Loucy (cell line): ENCODE measurements at regions not wholly inside any gene's neighbourhood (a gene's known extent, or its start where the extent isn't known, plus 50 kb on each side); places are given as distances from the start of the nearest gene placed in this dataset.

Experiments
- H2AFZ ChIP-seq: fragments of 200-600 bp; sonication (generic); 2 replicates; pipeline ENCODE4 v1.6.0; 2016; ENCODE audit warnings: antibody characterized with exemption, mild to moderate bottlenecking, low read length, moderate library complexity
- H3F3A ChIP-seq: fragments of 200-600 bp; 2 replicates; pipeline ENCODE4 v1.6.0; 2016; ENCODE audit warnings: antibody characterized with exemption, low read depth, mild to moderate bottlenecking
- H3K27me3 ChIP-seq: fragments of 200-600 bp; sonication (generic); 2 replicates; pipeline ENCODE4 v1.6.1; 2014; ENCODE audit warnings: low read length, mild to moderate bottlenecking; ENCODE audit not compliant: insufficient read depth, poor library complexity, severe bottlenecking
- H3K36me3 ChIP-seq: fragments of 200-600 bp; sonication (generic); 2 replicates; pipeline ENCODE4 v1.6.1; 2016; ENCODE audit warnings: low read length; ENCODE audit not compliant: insufficient read depth
- H3K4me1 ChIP-seq: fragments of 200-600 bp; sonication (generic); 2 replicates; pipeline ENCODE4 v1.5.1; 2014; ENCODE audit warnings: low read length, mild to moderate bottlenecking; ENCODE audit not compliant: insufficient read depth, poor library complexity, severe bottlenecking
- H3K4me2 ChIP-seq: fragments of 200-600 bp; sonication (generic); 2 replicates; pipeline ENCODE4 v1.6.0; 2014; ENCODE audit warnings: antibody characterized with exemption, low read length, low read depth, mild to moderate bottlenecking; ENCODE audit not compliant: poor library complexity, severe bottlenecking
- H3K4me3 ChIP-seq: fragments of 200-600 bp; sonication (generic); 2 replicates; pipeline ENCODE4 v1.5.1; 2014; ENCODE audit warnings: low read length, mild to moderate bottlenecking, mixed read lengths; ENCODE audit not compliant: poor library complexity, severe bottlenecking
- H3K79me2 ChIP-seq: fragments of 200-600 bp; sonication (generic); 2 replicates; pipeline ENCODE4 v1.6.1; 2014; ENCODE audit warnings: low read length; ENCODE audit not compliant: insufficient read depth
- H3K9ac ChIP-seq: fragments of 200-600 bp; sonication (generic); 2 replicates; pipeline ENCODE4 v1.6.0; 2014; ENCODE audit warnings: mild to moderate bottlenecking, low read depth, low read length, moderate library complexity; ENCODE audit not compliant: poor library complexity, severe bottlenecking
- H3K9me2 ChIP-seq: fragments of 200-600 bp; sonication (generic); replicated peaks from 2 replicates; pipeline ENCODE4 v1.6.1; 2016; ENCODE audit warnings: low read depth, low read length, mixed read lengths
- H3K9me3 ChIP-seq: fragments of 200-600 bp; sonication (generic); 2 replicates; pipeline ENCODE4 v1.6.1; 2014; ENCODE audit warnings: mild to moderate bottlenecking, antibody characterized with exemption, low read length, low read depth; ENCODE audit not compliant: insufficient read depth
- H4K20me1 ChIP-seq: fragments of 200-600 bp; sonication (generic); 2 replicates; pipeline ENCODE4 v1.6.0; 2014; ENCODE audit warnings: antibody characterized with exemption, low read length, mild to moderate bottlenecking; ENCODE audit not compliant: insufficient read depth, poor library complexity, severe bottlenecking
- EZH2phosphoT487 ChIP-seq: fragments of 200-600 bp; IDR thresholded peaks from 2 replicates; pipeline ENCODE4 v1.6.1; 2018; ENCODE audit warnings: antibody characterized with exemption, mild to moderate bottlenecking, moderate library complexity, borderline replicate concordance
- TF ChIP-seq, protein P1 (sequence below): fragments of 200-600 bp; sonication (generic); conservative IDR thresholded peaks from 2 replicates; pipeline ENCODE4 v1.5.1; 2014; ENCODE audit warnings: mild to moderate bottlenecking, antibody characterized with exemption, low read length

- Histone ChIP-seq H3F3A (no peaks in the 10 kb centered on the region), H2AFZ (no peak overlapping the region), H3K9me3 (no peaks in the 10 kb centered on the region), H3K9ac (no peak overlapping the region), H4K20me1 (no peaks in the 10 kb centered on the region), H3K4me1 (no peaks in the 10 kb centered on the region), H3K27me3 (no peaks in the 10 kb centered on the region), H3K36me3 (no peaks in the 10 kb centered on the region), H3K9me2 (no peaks in the 10 kb centered on the region), H3K4me2 (no peak overlapping the region), H3K4me3 (no peak overlapping the region), H3K79me2 (no peaks in the 10 kb centered on the region)
- TF ChIP-seq, protein P1, sequence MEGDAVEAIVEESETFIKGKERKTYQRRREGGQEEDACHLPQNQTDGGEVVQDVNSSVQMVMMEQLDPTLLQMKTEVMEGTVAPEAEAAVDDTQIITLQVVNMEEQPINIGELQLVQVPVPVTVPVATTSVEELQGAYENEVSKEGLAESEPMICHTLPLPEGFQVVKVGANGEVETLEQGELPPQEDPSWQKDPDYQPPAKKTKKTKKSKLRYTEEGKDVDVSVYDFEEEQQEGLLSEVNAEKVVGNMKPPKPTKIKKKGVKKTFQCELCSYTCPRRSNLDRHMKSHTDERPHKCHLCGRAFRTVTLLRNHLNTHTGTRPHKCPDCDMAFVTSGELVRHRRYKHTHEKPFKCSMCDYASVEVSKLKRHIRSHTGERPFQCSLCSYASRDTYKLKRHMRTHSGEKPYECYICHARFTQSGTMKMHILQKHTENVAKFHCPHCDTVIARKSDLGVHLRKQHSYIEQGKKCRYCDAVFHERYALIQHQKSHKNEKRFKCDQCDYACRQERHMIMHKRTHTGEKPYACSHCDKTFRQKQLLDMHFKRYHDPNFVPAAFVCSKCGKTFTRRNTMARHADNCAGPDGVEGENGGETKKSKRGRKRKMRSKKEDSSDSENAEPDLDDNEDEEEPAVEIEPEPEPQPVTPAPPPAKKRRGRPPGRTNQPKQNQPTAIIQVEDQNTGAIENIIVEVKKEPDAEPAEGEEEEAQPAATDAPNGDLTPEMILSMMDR = no peak
- no peak for TF ChIP-seq EZH2phosphoT487
These were observed 318.4 kb upstream of the SYNCRIP start for GRCh38 chr6:85961125-85961524.

GRCh38 chr6:85948481-85948880 is 305.8 kb upstream of the SYNCRIP start:
- Histone ChIP-seq H4K20me1 (no peaks in the 10 kb centered on the region), H3F3A (no peaks in the 10 kb centered on the region), H2AFZ (no peak overlapping the region), H3K9me2 (no peaks in the 10 kb centered on the region), H3K27me3 (no peaks in the 10 kb centered on the region), H3K36me3 (no peaks in the 10 kb centered on the region), H3K9ac (no peak overlapping the region), H3K79me2 (no peaks in the 10 kb centered on the region), H3K4me3 (no peak overlapping the region), H3K4me2 (no peak overlapping the region), H3K9me3 (no peaks in the 10 kb centered on the region), H3K4me1 (no peaks in the 10 kb centered on the region)
- TF ChIP-seq EZH2phosphoT487 = no peak
- TF ChIP-seq, protein P1 = no peak

GRCh38 chr6:85945459-85946185 is 302.9 kb upstream of the SYNCRIP start:
- Histone ChIP-seq H3F3A (no peaks in the 10 kb centered on the region), H3K9me2 (no peaks in the 10 kb centered on the region; the same call in 1 of the 2 replicates), H3K4me3 (no peak overlapping the region), H3K79me2 (no peaks in the 10 kb centered on the region), H3K9me3 (no peaks in the 10 kb centered on the region), H3K36me3 (no peaks in the 10 kb centered on the region), H3K27me3 (no peaks in the 10 kb centered on the region), H3K4me1 (no peaks in the 10 kb centered on the region), H4K20me1 (no peaks in the 10 kb centered on the region), H3K4me2 (no peak overlapping the region), H2AFZ (no peak overlapping the region), H3K9ac (no peak overlapping the region)
- TF ChIP-seq EZH2phosphoT487 = no peak
- TF ChIP-seq, protein P1 = no peak
